Dendritic cell treated with granulocyte-macrophage colony-stimulating factor and Interleukin-4, amounts not matched to agents 40 ng/mL and 50 ng/mL, for 4 days (primary cell): ENCODE measurements at regions not wholly inside any gene's neighbourhood (a gene's known extent, or its start where the extent isn't known, plus 50 kb on each side); places are given as distances from the start of the nearest gene placed in this dataset.
"Not testable (repeated sequence)": the region's sequence is repeated elsewhere in the genome, so short reads cannot be mapped to it uniquely, and the experiment has no call there.

ENCODE experiments used
- H3K27ac Mint-ChIP-seq: one replicate; pipeline ENCODE4 v1.8.0; 2022; ENCODE audit warnings: mild to moderate bottlenecking, mixed read lengths
- H3K27me3 Mint-ChIP-seq: one replicate; pipeline ENCODE4 v1.8.0; 2022; ENCODE audit warnings: mild to moderate bottlenecking, mixed read lengths
- H3K36me3 Mint-ChIP-seq: one replicate; pipeline ENCODE4 v1.8.0; 2022; ENCODE audit warnings: low read depth, mixed read lengths
- H3K4me1 Mint-ChIP-seq: one replicate; pipeline ENCODE4 v1.8.0; 2022; ENCODE audit warnings: low read depth, mixed read lengths
- H3K4me3 Mint-ChIP-seq: one replicate; pipeline ENCODE4 v1.8.0; 2022; ENCODE audit warnings: mild to moderate bottlenecking, moderate library complexity, mixed read lengths
- H3K9me3 Mint-ChIP-seq: one replicate; pipeline ENCODE4 v1.8.0; 2022; ENCODE audit warnings: mixed read lengths
- intact Hi-C: fragments of 100-400 bp; cut with micrococcal nuclease; formaldehyde crosslinking; loops from one replicate; pipeline ENCODE4 v1.15.0; 2022

DNA sequence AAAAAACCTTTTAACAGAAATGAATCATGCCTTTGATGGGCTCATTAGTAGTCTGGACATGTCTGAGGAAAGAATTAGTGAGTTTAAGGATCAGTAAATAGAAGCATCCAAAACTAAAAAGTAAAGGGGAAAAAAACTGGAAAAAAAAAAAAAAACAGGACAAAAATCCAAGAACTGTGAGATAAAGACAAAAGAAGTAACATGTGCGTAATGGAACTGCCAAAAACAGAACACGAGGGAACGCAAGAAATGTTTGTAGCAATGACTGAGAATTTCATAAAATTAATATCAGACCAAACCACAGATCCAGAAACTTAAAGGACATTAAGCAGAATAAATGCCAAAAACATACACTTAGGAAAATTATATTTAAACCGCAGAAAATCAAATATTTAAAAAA, 77.4 kb downstream of the MS4A13 start:
- intact Hi-C loops = no loop called here
- Mint-ChIP-seq H3K27me3 (no peaks in the 10 kb centered on the region), H3K4me3 (no peak overlapping the region)

DNA sequence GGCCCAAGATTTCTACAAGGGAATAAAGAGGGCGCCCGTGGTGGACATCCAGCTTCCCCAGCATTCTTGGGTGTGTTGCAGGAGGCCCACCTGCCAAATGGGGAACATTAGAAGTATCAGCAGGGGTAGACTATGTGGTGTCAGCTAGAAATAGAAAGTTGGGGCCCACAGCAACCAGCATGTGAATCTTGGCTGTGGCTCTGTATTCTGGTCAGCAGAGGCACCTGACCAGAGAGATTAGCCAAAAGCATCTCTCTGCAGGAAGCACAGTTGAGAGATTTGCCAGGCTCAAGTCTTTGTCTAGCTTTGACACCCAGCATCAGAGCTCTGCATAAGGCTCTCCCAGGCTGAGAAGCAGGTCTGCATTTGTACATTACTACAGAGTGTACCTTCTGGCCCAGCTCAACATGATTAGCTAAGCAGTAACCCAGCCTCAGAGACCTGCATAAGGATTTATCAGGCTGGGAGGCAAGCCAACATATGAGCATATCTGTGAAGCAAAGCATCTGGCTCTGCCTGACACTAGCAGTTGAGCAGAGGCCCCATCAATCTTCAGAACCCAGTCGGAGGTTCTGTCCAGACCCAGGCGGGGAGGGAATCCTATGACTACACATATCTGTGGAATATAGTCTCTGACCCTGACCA, 79.9 kb downstream of the MS4A13 start:
- peaks cover 32% of the 10 kb centered on the region for H3K9me3 Mint-ChIP-seq
- H3K27me3 Mint-ChIP-seq = no peaks in the 10 kb centered on the region
- no peaks in the 10 kb centered on the region for H3K36me3 Mint-ChIP-seq
- no peak overlapping the region for H3K4me3 Mint-ChIP-seq
- no peak overlapping the region for H3K27ac Mint-ChIP-seq
- H3K4me1 Mint-ChIP-seq = no peaks in the 10 kb centered on the region
- intact Hi-C loops = no loop called here

More for the DNA sequence above, 77.4 kb downstream of the MS4A13 start:
- H3K27ac Mint-ChIP-seq = no peak overlapping the region
- no peaks in the 10 kb centered on the region for H3K4me1 Mint-ChIP-seq
- no peaks in the 10 kb centered on the region for H3K36me3 Mint-ChIP-seq
- peaks cover 23% of the 10 kb centered on the region for H3K9me3 Mint-ChIP-seq

DNA sequence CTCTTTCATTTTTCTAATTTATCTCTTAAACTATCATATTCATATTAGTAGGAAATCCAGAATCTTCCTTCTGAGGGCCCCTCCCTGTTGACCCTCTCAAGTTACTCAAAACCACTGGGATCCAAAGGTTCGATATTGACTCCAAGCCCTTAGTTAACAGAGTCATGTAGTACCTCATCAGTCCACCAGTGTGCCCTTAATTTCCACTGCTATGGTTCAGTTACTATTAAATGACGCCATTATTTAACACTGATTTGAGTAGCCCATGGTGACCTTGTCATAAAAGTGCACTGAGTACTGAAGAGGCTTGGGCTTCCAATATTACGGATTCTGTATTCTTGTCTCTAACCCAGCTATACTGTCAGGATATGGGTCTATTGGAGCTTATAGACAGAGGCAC, 91.9 kb upstream of the MS4A8 start:
- H3K36me3 Mint-ChIP-seq = no peaks in the 10 kb centered on the region
- no peak overlapping the region for H3K4me3 Mint-ChIP-seq
- intact Hi-C loops = no loop called here
- H3K27ac Mint-ChIP-seq = no peak overlapping the region
- H3K9me3 Mint-ChIP-seq = no peaks in the 10 kb centered on the region
- peaks cover 2% of the 10 kb centered on the region for H3K27me3 Mint-ChIP-seq
- H3K4me1 Mint-ChIP-seq = peaks cover 10% of the 10 kb centered on the region

- peaks cover 2% of the 10 kb centered on the region for H3K27me3 Mint-ChIP-seq
- no peaks in the 10 kb centered on the region for H3K36me3 Mint-ChIP-seq
- H3K4me1 Mint-ChIP-seq = peaks cover 10% of the 10 kb centered on the region
- H3K4me3 Mint-ChIP-seq = no peak overlapping the region
- intact Hi-C loops = no loop called here
- no peaks in the 10 kb centered on the region for H3K9me3 Mint-ChIP-seq
- H3K27ac Mint-ChIP-seq = no peak overlapping the region
Observed at GRCh38 chr11:60609632-60610031, 89.8 kb upstream of the MS4A8 start.

DNA sequence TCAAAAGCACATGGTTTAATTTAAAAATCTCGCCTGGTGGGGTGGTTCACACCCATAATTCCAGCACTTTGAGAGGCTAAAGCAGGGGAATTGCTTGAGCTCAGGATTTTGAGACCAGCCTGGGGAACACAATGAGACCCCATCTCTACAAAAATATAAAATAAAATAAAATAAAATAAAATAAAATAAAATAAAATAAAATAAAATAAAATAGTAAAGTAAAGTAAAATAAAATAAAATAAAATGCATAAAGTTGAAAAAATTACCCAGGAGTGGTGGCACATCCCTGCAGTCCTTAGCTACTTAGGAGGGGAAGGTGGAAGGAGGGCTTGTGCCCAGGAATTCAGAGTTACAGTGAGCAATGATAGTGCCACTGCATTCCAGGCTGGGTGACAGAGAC, 88.7 kb upstream of the MS4A8 start:
- intact Hi-C loops = no loop called here
- H3K27ac Mint-ChIP-seq = no peak overlapping the region
- H3K9me3 Mint-ChIP-seq = no peaks in the 10 kb centered on the region

DNA sequence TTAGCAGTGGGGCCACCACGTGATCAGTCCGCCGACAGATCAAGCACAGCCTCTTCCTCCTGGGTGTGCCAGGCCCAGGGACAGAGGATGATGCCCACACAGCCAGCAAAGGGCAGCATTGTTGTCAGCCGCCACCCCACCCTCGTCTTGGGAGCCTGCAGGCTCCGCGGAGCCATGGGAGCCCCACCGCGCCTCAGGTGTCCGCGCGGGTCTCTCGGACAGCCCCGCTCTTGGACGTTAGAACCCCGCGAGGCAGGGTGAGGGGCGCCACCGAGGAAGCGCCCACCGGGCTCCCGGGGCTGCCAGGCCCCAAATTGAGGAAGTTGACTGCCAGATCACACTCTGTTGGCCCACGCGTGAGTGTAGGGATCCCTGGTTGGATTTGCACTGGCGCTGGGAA, 83.9 kb upstream of the MS4A8 start:
- Mint-ChIP-seq H3K4me1 (peaks cover 5% of the 10 kb centered on the region), H3K36me3 (no peaks in the 10 kb centered on the region), H3K4me3 (no peak overlapping the region), H3K9me3 (no peaks in the 10 kb centered on the region), H3K27ac (no peak overlapping the region), H3K27me3 (no peaks in the 10 kb centered on the region)
- intact Hi-C loops = loop anchor here (5.0 kb wide), 1 partner anchor 268 kb away; no protein-coding TSS in a partner anchor

More for the DNA sequence above, 88.7 kb upstream of the MS4A8 start:
- H3K27me3 Mint-ChIP-seq = peaks cover 2% of the 10 kb centered on the region
- peaks cover 10% of the 10 kb centered on the region for H3K4me1 Mint-ChIP-seq
- no peak overlapping the region for H3K4me3 Mint-ChIP-seq
- no peaks in the 10 kb centered on the region for H3K36me3 Mint-ChIP-seq

DNA sequence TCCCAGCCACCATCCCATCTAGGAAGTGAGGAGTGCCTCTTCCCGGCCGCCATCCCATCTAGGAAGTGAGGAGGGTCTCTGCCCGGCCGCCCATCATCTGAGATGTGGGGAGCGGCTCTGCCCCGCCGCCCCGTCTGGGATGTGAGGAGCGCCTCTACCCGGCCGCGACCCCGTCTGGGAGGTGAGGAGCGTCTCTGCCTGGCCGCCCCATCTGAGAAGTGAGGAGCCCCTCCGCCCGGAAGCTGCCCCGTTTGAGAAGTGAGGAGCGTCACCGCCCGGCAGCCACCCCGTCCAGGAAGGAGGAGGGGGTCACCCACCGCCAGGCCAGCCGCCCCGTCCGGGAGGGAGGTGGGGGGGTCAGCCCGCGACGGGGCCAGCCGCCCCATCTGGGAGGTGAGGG, 77.5 kb upstream of the MS4A8 start:
- H3K27me3 Mint-ChIP-seq, H3K9me3 Mint-ChIP-seq, H3K36me3 Mint-ChIP-seq, H3K4me3 Mint-ChIP-seq, H3K27ac Mint-ChIP-seq: not testable (repeated sequence)
- peaks cover 11% of the 10 kb centered on the region for H3K4me1 Mint-ChIP-seq
- intact Hi-C loops = loop anchor here (10.0 kb wide), 1 partner anchor 457 kb away; no protein-coding TSS in a partner anchor

- intact Hi-C loops = loop anchor here (10.0 kb wide), 1 partner anchor 458 kb away; no protein-coding TSS in a partner anchor
- not testable (repeated sequence) for H3K9me3 Mint-ChIP-seq, H3K27ac Mint-ChIP-seq, H3K27me3 Mint-ChIP-seq, H3K36me3 Mint-ChIP-seq, H3K4me3 Mint-ChIP-seq
- peaks cover 11% of the 10 kb centered on the region for H3K4me1 Mint-ChIP-seq
Observed at GRCh38 chr11:60622776-60623175, 76.6 kb upstream of the MS4A8 start.

GRCh38 chr11:60625262-60625661, 74.2 kb upstream of the MS4A8 start:
- intact Hi-C loops = loop anchor here (10.0 kb wide), 1 partner anchor 460 kb away; no protein-coding TSS in a partner anchor
- peaks cover 5% of the 10 kb centered on the region for H3K4me1 Mint-ChIP-seq
- H3K36me3 Mint-ChIP-seq = no peaks in the 10 kb centered on the region
- H3K4me3 Mint-ChIP-seq = no peak overlapping the region
- H3K27ac Mint-ChIP-seq = no peak overlapping the region
- no peaks in the 10 kb centered on the region for H3K27me3 Mint-ChIP-seq
- H3K9me3 Mint-ChIP-seq = peaks cover 8% of the 10 kb centered on the region

GRCh38 chr11:60629399-60629798, 70.0 kb upstream of the MS4A8 start:
- Mint-ChIP-seq H3K27me3 (no peaks in the 10 kb centered on the region), H3K4me3 (no peak overlapping the region), H3K27ac (no peak overlapping the region), H3K9me3 (no peaks in the 10 kb centered on the region), H3K4me1 (peaks cover 15% of the 10 kb centered on the region), H3K36me3 (no peaks in the 10 kb centered on the region)
- intact Hi-C loops = loop anchor here (10.0 kb wide), 1 partner anchor 465 kb away; no protein-coding TSS in a partner anchor

DNA sequence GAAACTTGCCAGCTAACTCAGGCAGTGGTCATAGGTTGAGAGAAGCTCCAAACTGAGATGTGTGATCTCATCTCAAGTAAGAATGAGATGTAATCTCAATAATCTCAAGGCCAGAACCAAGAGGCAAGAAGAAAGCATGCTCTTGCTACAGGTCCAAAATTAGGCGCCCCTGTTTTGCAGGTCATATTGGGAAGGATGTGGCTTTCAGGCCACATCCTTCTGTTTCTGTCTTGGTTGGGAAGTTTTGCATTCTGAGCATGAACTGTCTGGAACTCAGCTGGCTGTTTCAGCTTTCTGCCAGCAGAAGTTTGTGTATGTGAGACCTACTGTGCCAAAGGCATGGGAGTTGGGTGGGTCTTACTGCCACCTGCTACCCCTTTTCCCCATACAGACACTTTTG, 67.5 kb upstream of the MS4A8 start:
- intact Hi-C loops = no loop called here
- Mint-ChIP-seq H3K4me1 (peaks cover 15% of the 10 kb centered on the region), H3K36me3 (no peaks in the 10 kb centered on the region), H3K27ac (no peak overlapping the region), H3K4me3 (no peak overlapping the region), H3K27me3 (no peaks in the 10 kb centered on the region), H3K9me3 (no peaks in the 10 kb centered on the region)

- intact Hi-C loops = no loop called here
- Mint-ChIP-seq H3K36me3 (no peaks in the 10 kb centered on the region), H3K27ac (no peak overlapping the region), H3K27me3 (peaks cover 6% of the 10 kb centered on the region), H3K4me1 (peaks cover 15% of the 10 kb centered on the region), H3K4me3 (no peak overlapping the region), H3K9me3 (no peaks in the 10 kb centered on the region)
Observed at GRCh38 chr11:60633645-60634044, 65.8 kb upstream of the MS4A8 start.

DNA sequence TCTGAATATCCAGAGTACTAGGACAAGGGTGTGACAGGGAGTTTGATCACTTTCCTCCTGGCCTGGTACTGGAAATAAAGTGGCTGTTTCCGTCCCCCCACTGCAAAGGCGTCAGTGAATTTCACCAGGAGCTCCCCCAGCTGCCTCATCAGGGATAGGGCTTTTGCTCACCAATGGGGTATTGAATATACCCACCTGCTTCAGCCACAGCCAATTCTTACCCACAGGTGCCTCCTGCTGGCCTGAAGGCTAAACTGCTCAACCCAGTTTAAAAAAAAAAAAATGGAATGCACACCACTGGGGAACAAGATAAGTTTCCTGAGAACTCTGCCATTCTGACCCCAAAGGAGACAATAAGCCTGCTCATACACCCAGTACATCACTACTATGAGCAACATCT, 65.3 kb upstream of the MS4A8 start:
- Mint-ChIP-seq H3K9me3 (no peaks in the 10 kb centered on the region), H3K36me3 (no peaks in the 10 kb centered on the region), H3K4me1 (peaks cover 15% of the 10 kb centered on the region), H3K4me3 (no peak overlapping the region), H3K27ac (no peak overlapping the region), H3K27me3 (peaks cover 6% of the 10 kb centered on the region)
- intact Hi-C loops = no loop called here

GRCh38 chr11:60641940-60642339, 57.5 kb upstream of the MS4A8 start:
- intact Hi-C loops = no loop called here
- no peak overlapping the region for H3K27ac Mint-ChIP-seq
- H3K36me3 Mint-ChIP-seq = no peaks in the 10 kb centered on the region
- peaks cover 12% of the 10 kb centered on the region for H3K9me3 Mint-ChIP-seq
- peaks cover 10% of the 10 kb centered on the region for H3K27me3 Mint-ChIP-seq
- no peak overlapping the region for H3K4me3 Mint-ChIP-seq
- no peaks in the 10 kb centered on the region for H3K4me1 Mint-ChIP-seq

DNA sequence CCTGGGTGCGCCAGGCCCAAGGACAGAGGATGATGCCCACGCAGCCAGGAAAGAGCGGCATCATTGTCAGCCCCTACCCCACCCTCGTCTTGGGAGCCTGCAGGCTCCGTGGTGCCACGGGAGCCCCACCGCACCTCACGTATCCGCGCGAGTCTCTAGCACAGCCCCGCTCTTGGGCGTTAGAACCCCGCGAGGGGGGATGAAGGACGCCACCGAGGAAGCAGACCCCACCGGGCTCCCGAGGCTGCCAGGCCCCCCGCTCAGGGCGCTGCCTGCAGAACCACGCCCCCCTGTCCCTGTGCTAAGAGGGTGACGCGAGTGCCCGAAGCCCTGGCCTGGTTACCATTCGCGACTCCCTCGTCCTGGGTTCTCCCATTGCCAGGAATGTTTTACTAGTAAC, 52.3 kb upstream of the MS4A8 start:
- no peak overlapping the region for H3K4me3 Mint-ChIP-seq
- H3K4me1 Mint-ChIP-seq = no peaks in the 10 kb centered on the region
- peaks cover 12% of the 10 kb centered on the region for H3K9me3 Mint-ChIP-seq

More for the DNA sequence above, 52.3 kb upstream of the MS4A8 start:
- peaks cover 3% of the 10 kb centered on the region for H3K27me3 Mint-ChIP-seq
- no peak overlapping the region for H3K27ac Mint-ChIP-seq
- no peaks in the 10 kb centered on the region for H3K36me3 Mint-ChIP-seq
- intact Hi-C loops = no loop called here
